Urinary bladder (tissue), 3 donors: ENCODE measurements at regions not wholly inside any gene's neighbourhood (a gene's known extent, or its start where the extent isn't known, plus 50 kb on each side); places are given as distances from the start of the nearest gene placed in this dataset.
"Not testable (repeated sequence)": the region's sequence is repeated elsewhere in the genome, so short reads cannot be mapped to it uniquely, and the experiment has no call there.

ENCODE experiments used
- DNase-seq: peaks from one replicate; pipeline ENCODE4 v3.0.0-alpha.2; 2015; ENCODE audit errors: extremely low spot score
- H3K27ac ChIP-seq: one replicate; pipeline ENCODE4 v1.5.1; 2013; ENCODE audit warnings: low read depth, mild to moderate bottlenecking, moderate library complexity
- H3K36me3 ChIP-seq: one replicate; pipeline ENCODE4 v1.6.1; 2013; ENCODE audit warnings: mild to moderate bottlenecking, moderate library complexity; ENCODE audit not compliant: insufficient read depth
- H3K4me1 ChIP-seq: one replicate; pipeline ENCODE4 v1.6.1; 2013; ENCODE audit warnings: mild to moderate bottlenecking, moderate library complexity; ENCODE audit not compliant: insufficient read depth
- H3K4me3 ChIP-seq: one replicate; pipeline ENCODE4 v1.5.1; 2013; ENCODE audit warnings: low read depth, low read length
- WGBS: extraction: QIAGEN DNeasy Blood & Tissue Kit; methylation state at CpG from one replicate; pipeline ENCODE4 v1.1.7; 2013; 5-methylcytosine and 5-hydroxymethylcytosine counted together
- donor health status: healthy with polysubstance abuse.
- donor health status: healthy.

DNA sequence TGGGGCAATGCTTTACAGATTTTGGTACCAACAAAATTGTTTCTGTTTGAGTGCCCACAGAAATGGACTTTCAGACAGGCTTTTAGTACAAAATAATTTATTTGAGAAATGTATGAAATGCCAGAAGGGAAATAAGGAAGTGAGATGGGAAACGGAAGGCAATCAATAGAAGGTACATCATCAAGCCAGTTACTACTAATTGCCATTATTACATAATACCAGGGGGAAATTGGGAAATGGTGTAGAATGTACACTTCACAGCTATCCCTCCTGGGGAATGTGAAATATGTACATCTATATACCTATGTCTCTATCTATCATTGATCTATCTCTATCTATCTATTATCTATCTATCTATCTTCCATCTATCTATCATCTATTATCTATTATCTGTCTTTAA, 264.6 kb upstream of the B3GALT2 start:
- 91% methylated on average over 1 of the region's 1 CpG for WGBS
- Histone ChIP-seq H3K4me1 (no peaks in the 10 kb centered on the region), H3K36me3 (no peaks in the 10 kb centered on the region), H3K27ac (no peak overlapping the region), H3K4me3 (no peak overlapping the region)
- DNase-seq: no peak

- DNase-seq: no peak
- H3K27ac ChIP-seq: no peak overlapping the region
- WGBS: 67% methylated on average over 5 of the region's 5 CpGs
- no peaks in the 10 kb centered on the region for H3K4me1 ChIP-seq
- no peak overlapping the region for H3K4me3 ChIP-seq
- no peaks in the 10 kb centered on the region for H3K36me3 ChIP-seq
These were observed 262.5 kb upstream of the B3GALT2 start for GRCh38 chr1:193448682-193449461.

GRCh38 chr1:193443886-193444285, 257.5 kb upstream of the B3GALT2 start:
- Histone ChIP-seq H3K36me3 (no peaks in the 10 kb centered on the region), H3K4me1 (no peaks in the 10 kb centered on the region), H3K4me3 (no peak overlapping the region), H3K27ac (no peak overlapping the region)
- WGBS: 90% methylated on average over 2 of the region's 2 CpGs
- DNase-seq: no peak

- Histone ChIP-seq H3K36me3 (no peaks in the 10 kb centered on the region), H3K27ac (no peak overlapping the region), H3K4me1 (no peaks in the 10 kb centered on the region), H3K4me3 (no peak overlapping the region)
- WGBS: 87% methylated on average over 1 of the region's 1 CpG
- no peak for DNase-seq
These were observed 252.4 kb upstream of the B3GALT2 start for GRCh38 chr1:193438771-193439170.

DNA sequence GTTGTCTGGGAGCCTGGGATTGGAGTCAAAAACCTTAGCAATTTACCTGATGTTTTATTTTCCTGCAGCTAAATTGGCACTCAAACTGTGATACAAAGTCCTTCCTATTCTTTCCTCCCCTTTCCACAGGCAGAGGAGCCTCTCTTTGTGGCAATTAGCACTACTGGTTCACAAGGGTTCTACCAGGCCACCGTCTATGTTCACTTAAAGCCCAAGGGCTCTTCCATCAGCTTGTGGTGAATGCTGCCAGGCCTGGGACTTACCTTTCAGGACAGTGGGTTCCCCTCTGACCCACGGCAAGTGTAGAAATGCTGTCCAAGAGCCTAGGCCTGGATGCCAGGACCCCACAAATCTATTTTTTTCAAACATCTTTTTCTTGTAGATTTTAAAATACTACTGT, 251.9 kb upstream of the B3GALT2 start:
- DNase-seq: no peak
- Histone ChIP-seq H3K4me1 (no peaks in the 10 kb centered on the region), H3K4me3 (no peak overlapping the region), H3K36me3 (no peaks in the 10 kb centered on the region), H3K27ac (no peak overlapping the region)
- 93% methylated on average over 2 of the region's 2 CpGs for WGBS

GRCh38 chr1:193437785-193438184, 251.4 kb upstream of the B3GALT2 start:
- DNase-seq: no peak
- no peaks in the 10 kb centered on the region for H3K36me3 ChIP-seq
- H3K4me1 ChIP-seq: no peaks in the 10 kb centered on the region
- no peak overlapping the region for H3K27ac ChIP-seq
- no peak overlapping the region for H3K4me3 ChIP-seq

GRCh38 chr1:193437333-193437732, 250.9 kb upstream of the B3GALT2 start:
- H3K4me1 ChIP-seq, H3K27ac ChIP-seq, H3K4me3 ChIP-seq, DNase-seq, H3K36me3 ChIP-seq: not testable (repeated sequence)
- WGBS: 98% methylated on average over 19 of the region's 19 CpGs

GRCh38 chr1:193435781-193436180, 249.4 kb upstream of the B3GALT2 start:
- 84% methylated on average over 1 of the region's 1 CpG for WGBS
- Histone ChIP-seq H3K27ac (no peak overlapping the region), H3K4me1 (no peaks in the 10 kb centered on the region), H3K4me3 (no peak overlapping the region), H3K36me3 (no peaks in the 10 kb centered on the region)
- DNase-seq: no peak

GRCh38 chr1:193434319-193434718, 247.9 kb upstream of the B3GALT2 start:
- H3K4me3 ChIP-seq: no peak overlapping the region
- H3K4me1 ChIP-seq: no peaks in the 10 kb centered on the region
- DNase-seq: no peak
- 93% methylated on average over 1 of the region's 1 CpG for WGBS
- H3K36me3 ChIP-seq: no peaks in the 10 kb centered on the region
- H3K27ac ChIP-seq: no peak overlapping the region

GRCh38 chr1:193433599-193433998, 247.2 kb upstream of the B3GALT2 start:
- H3K36me3 ChIP-seq: no peaks in the 10 kb centered on the region
- no peaks in the 10 kb centered on the region for H3K4me1 ChIP-seq
- DNase-seq: no peak
- no peak overlapping the region for H3K4me3 ChIP-seq
- no peak overlapping the region for H3K27ac ChIP-seq
- 92% methylated on average over 1 of the region's 1 CpG for WGBS

DNA sequence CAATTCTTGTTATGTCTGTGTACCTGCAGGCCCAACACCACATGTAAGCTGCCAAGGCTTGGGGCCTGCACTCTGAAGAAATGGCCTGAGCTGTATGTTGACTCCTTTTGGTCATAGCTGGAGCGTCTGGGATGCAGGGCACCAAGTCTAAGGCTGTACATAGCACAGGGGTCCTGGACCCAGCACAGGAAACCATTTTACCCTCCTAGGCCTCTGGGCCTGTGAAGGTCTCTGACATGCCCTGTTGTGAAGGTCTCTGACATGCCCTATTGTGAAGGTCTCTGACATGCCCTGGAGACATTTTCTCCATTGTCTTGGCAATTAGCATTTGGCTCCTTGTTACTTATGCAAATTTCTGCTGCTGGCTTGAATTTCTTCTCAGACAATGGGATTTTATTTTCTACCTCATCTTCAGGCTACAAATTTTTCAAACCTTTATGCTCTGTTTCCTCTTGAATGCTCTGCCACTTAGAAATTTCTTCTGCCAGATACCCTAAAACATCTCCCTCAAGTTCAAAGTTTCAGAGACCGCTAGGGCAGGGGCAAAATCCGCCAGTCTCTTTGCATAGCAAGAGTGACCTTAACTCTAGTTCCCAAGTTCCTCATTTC, 246.7 kb upstream of the B3GALT2 start:
- Histone ChIP-seq H3K36me3 (no peaks in the 10 kb centered on the region), H3K4me1 (no peaks in the 10 kb centered on the region), H3K4me3 (no peak overlapping the region), H3K27ac (no peak overlapping the region)
- WGBS: 95% methylated on average over 3 of the region's 3 CpGs
- no peak for DNase-seq

DNA sequence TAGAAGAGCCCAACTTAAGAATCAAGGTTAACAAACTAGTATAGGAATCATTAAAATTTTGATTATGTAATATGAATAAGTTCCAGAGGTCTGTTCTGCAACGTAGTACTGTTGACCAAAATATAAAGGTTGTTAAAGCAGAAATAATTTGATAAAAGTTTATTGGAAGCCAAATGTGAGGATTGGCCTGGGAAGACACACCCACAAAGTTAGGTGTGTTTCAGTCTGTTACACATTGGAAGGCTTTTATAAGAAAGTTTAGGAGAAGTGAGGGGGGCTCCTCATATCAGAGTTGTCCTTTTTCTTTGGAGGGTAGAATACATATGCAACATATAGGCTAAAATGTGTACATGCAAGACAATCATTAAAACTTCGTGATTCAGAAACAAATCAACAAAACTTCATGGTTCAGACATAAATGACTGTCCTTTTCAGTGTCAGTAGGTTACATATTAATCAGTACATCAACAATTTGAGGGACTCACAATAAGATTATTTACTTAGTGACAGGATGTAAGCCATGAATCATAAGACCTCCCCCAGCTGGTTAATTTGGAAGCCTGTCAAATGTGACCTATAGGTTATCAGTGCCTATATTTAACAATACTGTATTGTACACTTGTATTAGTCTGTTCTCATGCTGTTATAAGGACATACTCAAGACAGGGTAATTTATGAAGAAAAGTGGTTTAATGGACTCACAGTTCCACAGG, 245.0 kb upstream of the B3GALT2 start:
- Histone ChIP-seq H3K4me1 (no peaks in the 10 kb centered on the region), H3K27ac (no peak overlapping the region), H3K36me3 (no peaks in the 10 kb centered on the region), H3K4me3 (no peak overlapping the region)
- DNase-seq: no peak
- 66% methylated on average over 2 of the region's 2 CpGs for WGBS

GRCh38 chr1:193427524-193427923, 241.1 kb upstream of the B3GALT2 start:
- WGBS: 59% methylated on average over 2 of the region's 2 CpGs
- Histone ChIP-seq H3K36me3 (no peaks in the 10 kb centered on the region), H3K27ac (no peak overlapping the region), H3K4me1 (no peaks in the 10 kb centered on the region), H3K4me3 (no peak overlapping the region)
- no peak for DNase-seq

DNA sequence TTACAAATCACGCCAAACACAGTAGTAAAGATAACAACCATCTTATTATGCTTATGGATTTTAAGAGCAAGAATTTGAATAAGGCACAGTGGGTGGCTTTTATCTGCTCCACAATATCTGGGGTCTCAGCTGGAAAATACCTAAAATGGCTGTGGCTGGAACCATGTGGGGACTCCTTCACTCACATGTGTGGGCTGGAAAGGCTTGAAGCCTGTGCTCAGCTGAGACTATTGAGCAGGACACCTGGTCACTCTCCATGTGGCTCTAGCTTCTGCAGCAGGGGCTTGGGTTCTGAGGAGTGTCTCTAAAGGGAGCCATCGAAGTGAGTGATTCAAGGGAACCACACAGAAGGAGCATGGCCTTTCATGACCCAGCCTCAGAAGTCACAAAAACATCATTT, 239.6 kb upstream of the B3GALT2 start:
- no peak overlapping the region for H3K27ac ChIP-seq
- no peak overlapping the region for H3K4me3 ChIP-seq
- H3K4me1 ChIP-seq: no peaks in the 10 kb centered on the region
- DNase-seq: no peak
- 90% methylated on average over 2 of the region's 2 CpGs for WGBS
- H3K36me3 ChIP-seq: no peaks in the 10 kb centered on the region
